ENCODE measurements at regions not wholly inside any gene's neighbourhood (a gene's known extent, or its start where the extent isn't known, plus 50 kb on each side); places are given as distances from the start of the nearest gene placed in this dataset.

DNA sequence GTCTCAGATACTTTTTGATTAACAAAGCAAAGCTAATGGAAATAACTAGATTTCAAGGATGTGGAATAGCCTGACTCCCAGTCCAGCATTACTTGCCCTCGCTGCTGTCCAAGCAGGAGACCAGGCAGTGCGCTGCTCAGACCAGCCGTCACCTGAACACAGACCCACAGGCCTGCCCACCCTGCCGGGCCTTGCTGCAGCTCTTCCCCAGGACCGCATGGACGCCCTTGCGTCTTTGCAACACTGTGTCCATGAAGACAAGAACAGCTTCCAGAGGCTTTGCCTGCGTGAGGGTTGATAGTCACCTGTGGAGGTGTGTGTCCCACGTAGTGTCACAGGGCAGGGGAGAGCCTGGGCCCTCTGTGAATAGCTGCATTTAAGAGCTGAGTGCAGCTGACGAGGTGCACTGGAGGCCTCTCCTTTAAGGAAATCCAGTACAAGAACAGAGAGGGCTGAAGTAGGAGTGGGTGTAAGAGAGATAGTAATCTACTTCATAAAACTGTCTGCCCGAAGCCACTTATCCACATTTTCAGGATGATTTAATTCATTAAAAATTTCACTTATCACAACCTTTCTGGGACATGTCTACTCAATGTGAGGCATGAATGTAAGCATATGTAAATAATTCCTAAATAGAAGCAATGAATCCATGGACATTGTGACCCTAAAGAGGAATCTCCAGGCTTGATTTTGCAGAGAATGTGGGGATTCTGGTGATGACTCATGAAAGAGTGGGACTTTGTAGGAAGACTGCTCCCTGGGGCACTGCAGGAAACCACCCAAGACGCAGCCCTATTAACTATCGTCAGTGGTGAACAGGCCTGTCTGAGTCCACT lies 176.2 kb upstream of the RAB4A start:
- no peaks in the 10 kb centered on the region for H3K36me3 ChIP-seq
- no peaks in the 10 kb centered on the region for H3K27me3 ChIP-seq
- no peaks in the 10 kb centered on the region for H3K4me1 ChIP-seq
- no peak for DNase-seq
- H3K4me3 ChIP-seq: no peak overlapping the region
- no peak overlapping the region for H3K27ac ChIP-seq
- TF ChIP-seq CTCF (IDR thresholded peaks at IDR 0.05): no peak
- TF ChIP-seq POLR2A (IDR thresholded peaks at IDR 0.05): no peak
- no peaks in the 10 kb centered on the region for H3K9me3 ChIP-seq

DNA sequence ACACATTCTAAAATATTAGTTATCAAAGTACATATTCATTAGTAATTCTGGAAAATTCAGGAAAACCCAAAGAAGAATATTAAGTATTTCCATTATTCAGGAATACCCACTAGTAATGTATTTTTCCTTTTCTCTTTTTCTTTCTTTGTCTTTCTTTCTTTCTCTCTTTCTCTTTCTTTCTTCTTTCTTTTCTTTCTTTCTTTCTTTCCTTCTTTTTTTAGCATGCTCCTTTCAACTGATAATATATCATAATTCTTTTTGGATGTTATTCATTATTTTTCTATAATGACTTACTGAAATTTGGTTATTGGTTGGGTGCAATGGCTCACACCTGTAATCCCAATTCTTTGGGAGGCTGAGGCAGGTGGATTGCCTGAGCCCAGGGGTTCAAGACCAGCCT lies 175.6 kb upstream of the RAB4A start:
- Histone ChIP-seq H3K4me1 (no peaks in the 10 kb centered on the region), H3K9me3 (no peaks in the 10 kb centered on the region), H3K27ac (no peak overlapping the region), H3K36me3 (no peaks in the 10 kb centered on the region), H3K27me3 (no peaks in the 10 kb centered on the region), H3K4me3 (no peak overlapping the region)
- no peak for DNase-seq
- TF ChIP-seq POLR2A (IDR thresholded peaks at IDR 0.05): no peak
- no peak for TF ChIP-seq CTCF (IDR thresholded peaks at IDR 0.05)

DNA sequence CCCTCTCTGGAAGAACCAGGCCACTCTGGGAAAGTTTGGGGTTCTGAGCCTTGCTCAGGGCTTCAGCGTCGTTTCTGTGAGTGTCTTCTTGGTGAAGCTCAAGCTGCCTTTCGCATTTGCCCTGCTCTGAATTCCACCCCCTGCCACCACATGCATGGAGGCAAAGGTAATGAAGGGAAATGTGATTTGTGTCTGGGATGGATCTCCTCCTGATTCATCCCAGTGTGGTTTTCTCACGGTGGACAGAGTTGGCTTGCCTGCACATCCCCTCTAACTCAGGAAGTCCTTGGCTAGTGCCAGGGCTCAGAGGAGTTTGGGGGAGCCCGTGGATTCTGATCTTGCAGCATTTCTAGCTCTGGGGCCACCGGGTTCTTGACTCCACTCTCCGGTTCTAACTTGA lies 173.6 kb upstream of the RAB4A start:
- no peak overlapping the region for H3K4me3 ChIP-seq
- no peaks in the 10 kb centered on the region for H3K27me3 ChIP-seq
- no peak for DNase-seq
- TF ChIP-seq CTCF (IDR thresholded peaks at IDR 0.05) (no peak), POLR2A (IDR thresholded peaks at IDR 0.05) (no peak)
- no peaks in the 10 kb centered on the region for H3K4me1 ChIP-seq
- H3K9me3 ChIP-seq: no peaks in the 10 kb centered on the region
- no peak overlapping the region for H3K27ac ChIP-seq
- no peaks in the 10 kb centered on the region for H3K36me3 ChIP-seq

DNA sequence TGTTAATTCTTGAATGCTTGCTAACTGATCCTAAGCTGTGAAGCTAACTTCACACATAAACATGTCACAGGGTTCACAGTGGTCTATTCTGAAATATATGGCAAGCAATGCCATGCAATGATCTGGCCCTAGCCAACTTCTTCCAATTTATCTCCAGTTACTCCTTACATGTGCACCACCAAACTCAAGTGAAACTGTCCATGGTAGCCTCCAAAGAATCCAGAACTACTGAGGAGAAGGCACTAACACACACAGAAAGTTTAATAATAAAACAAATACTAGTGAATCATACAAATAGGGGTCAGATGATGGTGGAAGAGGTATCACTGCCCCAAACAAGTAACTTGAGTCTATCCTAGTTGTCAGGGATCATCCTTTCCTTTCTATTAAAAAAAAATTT lies 172.6 kb upstream of the RAB4A start:
- Histone ChIP-seq H3K36me3 (no peaks in the 10 kb centered on the region), H3K27ac (no peak overlapping the region), H3K27me3 (no peaks in the 10 kb centered on the region), H3K4me3 (no peak overlapping the region), H3K9me3 (no peaks in the 10 kb centered on the region), H3K4me1 (no peaks in the 10 kb centered on the region)
- DNase-seq: no peak
- TF ChIP-seq POLR2A (IDR thresholded peaks at IDR 0.05) (no peak), CTCF (IDR thresholded peaks at IDR 0.05) (no peak)

GRCh38 chr1:229098903-229099578 lies 171.9 kb upstream of the RAB4A start:
- Histone ChIP-seq H3K4me1 (no peaks in the 10 kb centered on the region), H3K9me3 (no peaks in the 10 kb centered on the region), H3K27ac (no peak overlapping the region), H3K36me3 (no peaks in the 10 kb centered on the region), H3K27me3 (no peaks in the 10 kb centered on the region), H3K4me3 (no peak overlapping the region)
- DNase-seq: peak in 2 of 3 donors; percentile 54 to 57
- TF ChIP-seq CTCF (IDR thresholded peaks at IDR 0.05) (peak in 3 of 6 experiments; percentile 24 to 32 (median 30)), POLR2A (IDR thresholded peaks at IDR 0.05) (no peak)

Measured in Peyer's patch (tissue), 4 donors.